ENCODE measurements at regions not wholly inside any gene's neighbourhood (a gene's known extent, or its start where the extent isn't known, plus 50 kb on each side); places are given as distances from the start of the nearest gene placed in this dataset.

DNA sequence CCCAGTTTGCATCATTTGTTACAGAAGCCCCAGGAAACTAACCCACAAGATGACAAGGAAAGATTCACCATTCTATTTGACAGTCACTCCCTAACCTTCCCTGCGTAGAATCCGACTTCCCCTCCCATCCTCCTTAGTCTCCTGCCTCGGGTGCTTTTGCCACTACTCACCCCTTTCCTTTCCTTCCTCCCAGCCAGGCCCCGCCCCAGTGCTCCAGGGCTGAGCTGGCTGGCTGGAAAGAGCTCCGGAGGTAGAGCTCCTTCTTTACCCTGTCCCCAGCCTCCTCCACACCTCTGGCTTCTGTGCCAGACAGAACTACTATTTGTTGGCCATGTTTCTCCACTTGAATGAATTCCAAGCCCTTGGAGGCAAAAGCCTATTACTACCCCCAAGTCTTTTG lies 317.6 kb upstream of the NCKAP5 start:
- H3K56ac ChIP-seq (replicated peaks; ENCODE audit: insufficient read length, low read depth, low read length): no peak overlapping the region
- no peak overlapping the region for H4K5ac ChIP-seq (ENCODE audit: insufficient read length, low read depth, low read length)
- no peak overlapping the region for H4K91ac ChIP-seq (replicated peaks; ENCODE audit: insufficient read length, low read length)
- H2AFZ ChIP-seq (ENCODE audit: low read length): no peak overlapping the region
- no peak overlapping the region for H2BK15ac ChIP-seq (ENCODE audit: low read length)
- no peaks in the 10 kb centered on the region for H4K20me1 ChIP-seq (replicated peaks in 1 of 2; ENCODE audit: control insufficient read depth in 1 of 2, insufficient read depth in 2 of 2, low read length in 2 of 2)
- no peaks in the 10 kb centered on the region for H3K27me3 ChIP-seq (replicated peaks in 1 of 4; ENCODE audit: control insufficient read depth in 3 of 4, extremely low read depth in 1 of 4, insufficient read depth in 3 of 4, low read length in 3 of 4)
- H3K23me2 ChIP-seq (ENCODE audit: low read depth, low read length): no peaks in the 10 kb centered on the region
- H3K4me3 ChIP-seq (ENCODE audit: extremely low read depth in 1 of 4, insufficient read depth in 2 of 4, low read depth in 3 of 4, low read length in 4 of 4): no peak overlapping the region
- FAIRE-seq (no peak), DNase-seq (ENCODE audit: low read depth in 1 of 2, low spot score in 2 of 2) (no peak)
- no peak overlapping the region for H3K4me2 ChIP-seq (ENCODE audit: insufficient read depth in 1 of 2, low read depth in 2 of 2, low read length in 2 of 2)
- H3K9me3 ChIP-seq (ENCODE audit: insufficient read depth in 2 of 2, low read depth in 1 of 2, low read length in 1 of 2): no peaks in the 10 kb centered on the region
- no peaks in the 10 kb centered on the region for H3K36me3 ChIP-seq (ENCODE audit: control insufficient read depth in 2 of 4, insufficient read depth in 4 of 4, low read length in 3 of 4)
- H3K23ac ChIP-seq (ENCODE audit: insufficient read length): no peak overlapping the region
- H2BK20ac ChIP-seq (ENCODE audit: low read length): no peak overlapping the region
- no peak overlapping the region for H3K27ac ChIP-seq (ENCODE audit: low read depth, low read length)
- H3K18ac ChIP-seq (ENCODE audit: extremely low read depth, low read length): no peak overlapping the region
- H3K9ac ChIP-seq (replicated peaks in 1 of 4; ENCODE audit: extremely low read depth in 1 of 4, low read depth in 3 of 4, low read length in 3 of 4): no peak overlapping the region
- H3K4ac ChIP-seq (replicated peaks; ENCODE audit: insufficient read length, low read depth, low read length): no peak overlapping the region
- no peak overlapping the region for H2AK5ac ChIP-seq (ENCODE audit: low read depth, low read length)
- CTCF ChIA-PET (ENCODE audit: partially characterized antibody): interaction anchor here (0.6 to 4.5 kb wide), 11 partner anchors 12 to 1523 kb away, joined by 3 to 28 read pairs (median 6); no protein-coding TSS in a partner anchor
- no peaks in the 10 kb centered on the region for H3K79me2 ChIP-seq (ENCODE audit: control insufficient read depth in 1 of 2, insufficient read depth in 2 of 2, low read length in 2 of 2)
- no peak overlapping the region for H2BK120ac ChIP-seq (replicated peaks; ENCODE audit: low read depth, low read length)
- WGBS, 2 experiments (ENCODE audit: extremely low coverage in 1 of 2, insufficient coverage in 1 of 2, insufficient read length in 1 of 2, insufficient replicate concordance in 2 of 2, low coverage in 1 of 2, low lambda C conversion rate in 2 of 2, missing lambda C conversion rate in 1 of 2): 63% methylated on average over 5 of the region's 5 CpGs; no CpG with 5 or more reads in 1 of the 2 experiments
- POLR2A ChIA-PET (ENCODE audit: partially characterized antibody): no interaction called here
- H3K14ac ChIP-seq (ENCODE audit: insufficient read length): no peak overlapping the region
- H2BK5ac ChIP-seq (ENCODE audit: low read depth, low read length): no peak overlapping the region
- peaks cover 0 to 3% (median 2%) of the 10 kb centered on the region in 4 experiments; a peak in 3 of 7 replicates for H3K4me1 ChIP-seq (replicated peaks in 1 of 4; ENCODE audit: control insufficient read depth in 3 of 4, insufficient read depth in 4 of 4, low read length in 3 of 4)
- no peaks in the 10 kb centered on the region for H3K79me1 ChIP-seq (ENCODE audit: low read depth, low read length)
- no peak overlapping the region for H2BK12ac ChIP-seq (ENCODE audit: low read depth, low read length)
- no peak overlapping the region for H4K8ac ChIP-seq (ENCODE audit: extremely low read depth, insufficient read depth, low read length)
- TF ChIP-seq SIX5 (IDR thresholded peaks at IDR 0.05; ENCODE audit: low read depth, low read length): no peak
- no peak for TF ChIP-seq TBP (IDR thresholded peaks at IDR 0.05; ENCODE audit: low read depth, low read length)
- TF ChIP-seq CBX8 (IDR thresholded peaks at IDR 0.05; ENCODE audit: borderline replicate concordance, low read depth, low read length): no peak
- TF ChIP-seq CTBP2 (IDR thresholded peaks at IDR 0.05; ENCODE audit: borderline replicate concordance, insufficient read depth, insufficient read length, low read length): no peak
- no peak for TF ChIP-seq BCL11A (IDR thresholded peaks at IDR 0.05; ENCODE audit: low read depth in 2 of 2, low read length in 2 of 2)
- TF ChIP-seq JUND (IDR thresholded peaks at IDR 0.05; ENCODE audit: low read length): no peak
- TF ChIP-seq TEAD4 (IDR thresholded peaks at IDR 0.05; ENCODE audit: low read depth, low read length): no peak
- TF ChIP-seq, protein P1, sequence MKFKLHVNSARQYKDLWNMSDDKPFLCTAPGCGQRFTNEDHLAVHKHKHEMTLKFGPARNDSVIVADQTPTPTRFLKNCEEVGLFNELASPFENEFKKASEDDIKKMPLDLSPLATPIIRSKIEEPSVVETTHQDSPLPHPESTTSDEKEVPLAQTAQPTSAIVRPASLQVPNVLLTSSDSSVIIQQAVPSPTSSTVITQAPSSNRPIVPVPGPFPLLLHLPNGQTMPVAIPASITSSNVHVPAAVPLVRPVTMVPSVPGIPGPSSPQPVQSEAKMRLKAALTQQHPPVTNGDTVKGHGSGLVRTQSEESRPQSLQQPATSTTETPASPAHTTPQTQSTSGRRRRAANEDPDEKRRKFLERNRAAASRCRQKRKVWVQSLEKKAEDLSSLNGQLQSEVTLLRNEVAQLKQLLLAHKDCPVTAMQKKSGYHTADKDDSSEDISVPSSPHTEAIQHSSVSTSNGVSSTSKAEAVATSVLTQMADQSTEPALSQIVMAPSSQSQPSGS (IDR thresholded peaks at IDR 0.05; ENCODE audit: low read length): no peak
- TF ChIP-seq MAFK (IDR thresholded peaks at IDR 0.05; ENCODE audit: low read depth, low read length): no peak
- TF ChIP-seq EGR1 (IDR thresholded peaks at IDR 0.05; ENCODE audit: borderline replicate concordance, low read depth, low read length): no peak
- TF ChIP-seq KDM4A (IDR thresholded peaks at IDR 0.05; ENCODE audit: low read depth, low read length, severe bottlenecking): no peak
- TF ChIP-seq SAP30 (IDR thresholded peaks at IDR 0.05; ENCODE audit: insufficient read depth, insufficient replicate concordance, low read length): no peak
- no peak for TF ChIP-seq SUZ12 (IDR thresholded peaks at IDR 0.05; ENCODE audit: low read length)

Data from H1 (cell line).